Stimulated activated CD8-positive, alpha-beta memory T cell treated with anti-CD3 and anti-CD28 coated beads, Interleukin-12 subunit alpha, Interleukin-12 subunit beta, amount 100 ng/mL, for 24 hours (primary cell): ENCODE measurements at regions not wholly inside any gene's neighbourhood (a gene's known extent, or its start where the extent isn't known, plus 50 kb on each side); places are given as distances from the start of the nearest gene placed in this dataset.

Experiments
- DNase-seq: peaks from one replicate; pipeline ENCODE4 v3.0.0-alpha.2; 2020; ENCODE audit errors: extremely low read depth

- DNase-seq: no peak
These were observed 1228.2 kb upstream of the CITED2 start for GRCh38 chr6:140602431-140603248.

- DNase-seq: no peak
These were observed 1226.8 kb upstream of the CITED2 start for GRCh38 chr6:140601021-140601808.

GRCh38 chr6:140599916-140600315, 1225.5 kb upstream of the CITED2 start:
- no peak for DNase-seq

DNA sequence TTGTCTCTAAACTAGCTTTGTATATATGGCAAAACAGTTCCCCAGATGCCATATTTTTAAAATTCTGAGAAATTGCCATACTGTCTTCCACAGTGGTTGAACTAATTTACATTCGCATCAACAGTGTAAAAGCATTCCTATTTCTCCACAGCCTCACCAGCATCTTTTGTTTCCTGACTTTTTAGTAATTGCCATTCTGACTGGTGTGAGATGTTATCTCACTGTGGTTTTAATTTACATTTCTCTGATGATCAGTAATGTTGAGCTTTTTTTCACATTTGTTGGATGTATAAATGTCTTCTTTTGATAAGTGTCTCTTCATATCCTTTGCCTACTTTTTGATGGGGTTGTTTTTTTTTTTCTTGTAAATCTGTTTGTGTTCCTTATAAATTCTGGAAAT, 1222.7 kb upstream of the CITED2 start:
- no peak for DNase-seq

DNA sequence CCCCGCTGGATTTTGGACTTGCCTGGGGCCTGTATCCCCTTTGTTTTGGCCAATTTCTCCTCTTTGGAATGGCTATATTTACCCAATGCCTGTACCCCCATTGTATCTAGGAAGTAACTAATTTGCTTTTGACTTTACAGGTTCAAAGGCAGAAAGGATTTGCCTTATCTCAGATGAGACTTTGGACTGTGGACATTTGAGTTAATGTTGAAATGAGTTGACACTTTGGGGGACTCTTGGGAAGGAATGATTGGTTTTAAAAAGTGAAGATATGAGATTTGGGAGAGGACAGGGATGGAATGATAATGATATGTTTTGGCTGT, 1220.3 kb upstream of the CITED2 start:
- no peak for DNase-seq

DNA sequence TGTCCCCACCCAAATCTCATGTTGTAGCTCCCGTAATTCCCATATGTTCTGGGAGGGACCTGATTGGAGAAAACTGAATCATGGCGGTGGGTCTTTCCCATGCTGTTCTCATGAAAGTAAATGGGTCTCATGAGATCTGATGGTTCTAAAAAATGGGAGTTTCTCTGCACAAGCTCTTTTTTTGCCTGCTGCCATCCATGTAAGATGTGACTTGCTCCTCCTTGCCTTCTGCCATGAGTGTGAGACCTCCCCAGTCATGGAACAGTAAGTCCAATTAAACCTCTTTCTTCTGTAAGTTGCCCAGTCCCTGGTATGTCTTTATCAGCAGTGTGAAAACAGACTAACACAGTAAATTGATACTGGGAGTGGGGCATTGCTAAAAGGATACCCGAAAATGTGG, 1218.4 kb upstream of the CITED2 start:
- no peak for DNase-seq

- no peak for DNase-seq
These were observed 1216.2 kb upstream of the CITED2 start for GRCh38 chr6:140590641-140591040.

DNA sequence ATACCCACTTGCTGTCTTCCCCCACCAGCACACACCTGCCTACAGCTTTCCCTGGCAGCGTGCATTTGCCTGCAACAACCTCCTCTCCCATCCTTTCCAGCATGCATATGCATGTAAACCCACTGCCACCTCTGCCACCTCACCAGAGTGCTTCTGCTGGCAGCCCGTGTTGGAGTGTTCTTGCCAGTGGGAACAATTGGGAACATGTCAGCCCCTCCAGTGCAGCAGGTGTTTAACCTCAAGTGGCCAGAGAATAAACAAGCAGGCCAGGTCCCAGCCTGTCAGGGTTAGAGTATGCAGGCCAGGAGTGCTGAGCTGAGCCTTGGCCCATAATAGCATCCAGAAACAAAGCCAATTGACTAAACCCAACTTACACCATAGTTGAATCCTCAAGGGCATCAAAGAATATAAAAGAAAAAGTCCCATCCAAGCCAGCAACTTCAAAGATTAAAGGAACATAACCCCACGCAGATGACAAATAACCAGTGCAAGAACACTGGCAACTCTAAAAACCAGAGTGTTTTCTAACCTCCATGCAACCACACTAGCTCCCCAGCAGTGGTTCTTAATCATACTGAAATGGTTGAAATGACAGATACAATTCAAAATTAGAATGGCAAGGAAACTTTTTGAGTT, 1212.1 kb upstream of the CITED2 start:
- no peak for DNase-seq

DNA sequence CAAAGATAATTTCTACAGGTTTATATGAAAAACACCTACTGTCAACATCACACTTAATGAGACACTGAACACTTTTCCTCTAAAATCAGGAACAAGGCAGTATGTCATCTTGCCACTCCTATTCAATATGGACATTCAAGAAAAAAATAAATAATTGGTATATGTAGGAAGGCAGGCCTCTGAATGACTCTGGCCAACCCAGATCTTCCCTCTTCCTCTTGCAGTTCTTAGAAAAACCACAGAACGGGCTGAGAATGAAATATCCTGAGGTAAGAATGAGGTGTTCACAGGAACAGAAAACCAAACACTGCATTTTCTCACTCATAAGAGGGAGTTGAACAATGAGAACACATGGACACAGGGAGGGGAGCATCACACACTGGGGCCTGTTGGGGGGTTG, 1207.2 kb upstream of the CITED2 start:
- no peak for DNase-seq

- no peak for DNase-seq
These were observed 1205.5 kb upstream of the CITED2 start for GRCh38 chr6:140579918-140580317.

- no peak for DNase-seq
These were observed 1201.6 kb upstream of the CITED2 start for GRCh38 chr6:140576004-140576555.

GRCh38 chr6:140572867-140573266, 1198.4 kb upstream of the CITED2 start:
- DNase-seq: no peak

GRCh38 chr6:140572129-140572528, 1197.7 kb upstream of the CITED2 start:
- no peak for DNase-seq

- DNase-seq: no peak
These were observed 1196.7 kb upstream of the CITED2 start for GRCh38 chr6:140571145-140571544.

- no peak for DNase-seq
These were observed 1193.0 kb upstream of the CITED2 start for GRCh38 chr6:140567466-140567865.

DNA sequence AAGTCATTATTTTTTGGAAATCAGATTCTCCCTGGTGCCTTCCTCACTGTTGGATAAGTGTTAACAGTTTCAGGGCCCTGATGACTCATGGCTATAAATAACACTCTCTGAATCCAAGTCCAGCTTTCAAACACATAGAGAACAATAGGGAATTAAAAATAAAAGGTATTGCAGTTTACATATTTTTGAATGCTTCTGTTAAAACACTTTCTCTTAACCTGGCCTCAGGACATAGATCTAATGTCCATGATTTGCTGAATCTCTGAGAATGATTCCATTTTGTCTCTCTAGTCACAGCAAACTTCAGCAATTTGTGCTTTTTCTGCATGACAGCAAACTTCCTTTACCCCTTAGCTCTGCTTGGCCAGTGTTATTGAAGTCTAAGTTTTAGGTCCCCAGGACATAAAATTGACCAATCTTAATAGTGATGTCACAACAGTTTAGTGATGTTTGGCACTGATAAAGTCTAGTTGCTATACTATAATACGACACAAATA, 1192.4 kb upstream of the CITED2 start:
- DNase-seq: no peak

DNA sequence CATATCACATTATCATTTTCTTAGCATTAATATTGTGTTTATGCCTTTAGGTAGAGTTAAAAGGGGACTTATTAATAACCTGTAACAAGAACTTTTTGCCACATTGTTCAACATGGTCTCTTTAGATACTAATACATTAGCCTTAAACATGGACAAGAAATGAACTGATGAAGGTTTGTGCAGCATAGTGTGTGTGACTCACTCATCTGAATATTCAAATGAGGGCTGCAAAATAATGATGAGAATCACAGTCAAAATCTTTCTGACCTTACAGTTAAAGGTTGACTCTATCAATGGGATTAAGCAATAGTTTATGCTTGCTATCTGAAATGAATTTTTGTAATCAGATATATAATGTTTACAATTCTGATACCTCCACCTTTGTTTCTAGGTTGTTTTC, 1189.3 kb upstream of the CITED2 start:
- DNase-seq: no peak

DNA sequence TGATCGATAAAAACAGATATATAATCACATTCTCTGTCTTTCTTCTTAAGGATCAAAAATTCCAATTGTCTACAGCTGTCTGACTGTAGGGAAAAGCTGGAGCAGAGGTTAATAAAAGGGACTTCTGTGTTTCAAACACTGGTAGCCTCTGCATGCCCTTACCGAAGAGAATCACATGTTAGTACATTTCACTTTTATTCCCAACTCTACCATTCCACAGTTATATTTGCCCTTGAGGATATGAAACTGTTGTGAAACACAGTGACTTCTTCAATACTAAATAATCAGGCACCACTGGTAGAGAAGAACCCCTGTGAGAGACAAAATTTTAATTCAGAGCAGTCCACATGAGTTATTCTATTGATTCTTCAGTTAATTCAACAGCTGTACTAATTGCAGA, 1187.3 kb upstream of the CITED2 start:
- no peak for DNase-seq

GRCh38 chr6:140560671-140561070, 1186.2 kb upstream of the CITED2 start:
- no peak for DNase-seq

- no peak for DNase-seq
These were observed 1185.0 kb upstream of the CITED2 start for GRCh38 chr6:140559458-140559857.

DNA sequence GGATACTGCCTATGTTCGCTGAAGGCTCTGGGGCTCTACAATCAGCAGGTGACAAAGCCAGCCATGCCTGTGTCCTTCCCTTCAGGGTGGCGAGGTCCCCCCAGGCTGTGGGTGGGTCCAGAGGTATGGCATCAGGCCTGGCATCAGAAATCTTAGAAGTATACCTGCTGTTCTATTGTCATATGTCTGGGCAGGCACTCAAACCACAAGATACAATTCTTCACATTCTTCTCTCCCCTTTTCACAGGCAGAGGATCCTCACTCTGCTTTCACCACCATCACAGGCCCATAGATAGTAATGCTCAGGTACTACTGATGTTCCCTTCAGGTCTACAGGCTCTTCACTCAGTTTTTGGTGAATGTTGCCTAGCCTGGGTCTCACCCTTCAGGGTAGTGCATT, 1180.0 kb upstream of the CITED2 start:
- DNase-seq: no peak

DNA sequence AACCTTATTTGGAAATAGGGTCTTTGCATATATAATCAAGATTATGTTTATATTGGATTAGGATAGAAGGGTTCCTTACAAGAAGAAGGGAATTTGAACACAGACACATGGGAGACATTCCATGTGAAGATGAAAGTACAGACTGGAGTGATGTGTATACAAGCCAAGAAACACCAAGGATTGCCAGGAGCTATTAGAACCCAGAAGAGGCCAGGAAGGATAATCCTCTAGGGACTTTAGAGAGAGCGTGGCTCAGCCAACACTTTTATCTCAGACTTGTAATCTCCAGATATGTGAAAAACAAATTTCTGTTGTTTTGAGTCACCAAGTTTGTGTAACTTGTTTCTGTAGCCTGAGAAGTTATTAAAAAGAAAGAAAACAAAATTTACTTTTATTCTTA, 1173.9 kb upstream of the CITED2 start:
- no peak for DNase-seq
